Kidney (tissue), 13 donors: ENCODE measurements at regions not wholly inside any gene's neighbourhood (a gene's known extent, or its start where the extent isn't known, plus 50 kb on each side); places are given as distances from the start of the nearest gene placed in this dataset.

Experiments used
- DNase-seq, 5 donors: peaks; one replicate each; pipeline ENCODE4 v3.0.0-alpha.2; 2013 to 2020
- FAIRE-seq: peaks from 2 replicates; lab custom pipeline; 2012; peaks lifted over from hg19 to GRCh38; lab: Jason Lieb, UNC
- H3K27ac ChIP-seq, 2 donors: one replicate each; pipeline ENCODE4 v1.7.0; 2013; ENCODE audit warnings: low read depth in 2 of 2, low read length in 2 of 2, inconsistent platforms in 1 of 2
- H3K27me3 ChIP-seq: one replicate; pipeline ENCODE4 v1.7.1; 2013; ENCODE audit warnings: low read length, inconsistent platforms; ENCODE audit not compliant: control insufficient read depth, insufficient read depth
- H3K36me3 ChIP-seq, 3 donors: one replicate each; pipeline versions ENCODE4 v1.7.0 to v1.7.1; 2013; ENCODE audit warnings: low read length in 3 of 3, control low read depth in 1 of 3, inconsistent platforms in 1 of 3; ENCODE audit not compliant: insufficient read depth in 3 of 3, control insufficient read depth in 2 of 3
- H3K4me1 ChIP-seq, 3 donors: one replicate each; pipeline versions ENCODE4 v1.7.0 to v1.7.1; 2013; ENCODE audit warnings: low read length in 3 of 3, inconsistent platforms in 1 of 3, low read depth in 1 of 3; ENCODE audit not compliant: control insufficient read depth in 2 of 3, insufficient read depth in 2 of 3
- H3K4me3 ChIP-seq, 3 donors: one replicate each; pipeline versions ENCODE4 v1.7.0 to v1.8.1; 2013; ENCODE audit warnings: low read length in 3 of 3, control low read depth in 1 of 3, inconsistent platforms in 1 of 3
- H3K9ac ChIP-seq, 3 donors: one replicate each; pipeline versions ENCODE4 v1.7.0 to v1.7.1; 2013; ENCODE audit warnings: low read length in 3 of 3, control low read depth in 1 of 3, inconsistent platforms in 1 of 3
- H3K9me3 ChIP-seq, 3 donors: one replicate each; pipeline versions ENCODE4 v1.7.0 to v1.7.1; 2013; ENCODE audit warnings: low read length in 3 of 3, control low read depth in 1 of 3, inconsistent platforms in 1 of 3; ENCODE audit not compliant: control insufficient read depth in 2 of 3, insufficient read depth in 1 of 3
- intact Hi-C: fragments of 100-400 bp; cut with DNase I; formaldehyde crosslinking; loops from one replicate; pipeline ENCODE4 v1.11.1; 2022
- TF ChIP-seq, protein P1 (sequence below): IDR thresholded peaks from 3 replicates; pipeline ENCODE4 v1.5.1; 2012; ENCODE audit warnings: mild to moderate bottlenecking, moderate library complexity, borderline replicate concordance; ENCODE audit not compliant: insufficient read depth; ENCODE audit errors: extremely low read depth
- donor health status: control.
- donor health status: control.
- donor health status: control.
- donor health status: control.
- donor health status: control.
- donor health status: DM: yes; HTN: yes; CAD: no.
- donor health status: Normal renal cell carcinoma (clear cell type).

GRCh38 chr7:41491308-41491707, 211.6 kb downstream of the INHBA start:
- Histone ChIP-seq H3K4me1 (no peaks in the 10 kb centered on the region), H3K36me3 (no peaks in the 10 kb centered on the region), H3K27ac (no peak overlapping the region), H3K27me3 (no peaks in the 10 kb centered on the region), H3K9me3 (no peaks in the 10 kb centered on the region), H3K4me3 (no peak overlapping the region), H3K9ac (no peak overlapping the region)
- no peak for FAIRE-seq
- intact Hi-C loops = no loop called here
- DNase-seq = peak in 2 of 5 donors; percentile 19 to 61
- TF ChIP-seq, protein P1, sequence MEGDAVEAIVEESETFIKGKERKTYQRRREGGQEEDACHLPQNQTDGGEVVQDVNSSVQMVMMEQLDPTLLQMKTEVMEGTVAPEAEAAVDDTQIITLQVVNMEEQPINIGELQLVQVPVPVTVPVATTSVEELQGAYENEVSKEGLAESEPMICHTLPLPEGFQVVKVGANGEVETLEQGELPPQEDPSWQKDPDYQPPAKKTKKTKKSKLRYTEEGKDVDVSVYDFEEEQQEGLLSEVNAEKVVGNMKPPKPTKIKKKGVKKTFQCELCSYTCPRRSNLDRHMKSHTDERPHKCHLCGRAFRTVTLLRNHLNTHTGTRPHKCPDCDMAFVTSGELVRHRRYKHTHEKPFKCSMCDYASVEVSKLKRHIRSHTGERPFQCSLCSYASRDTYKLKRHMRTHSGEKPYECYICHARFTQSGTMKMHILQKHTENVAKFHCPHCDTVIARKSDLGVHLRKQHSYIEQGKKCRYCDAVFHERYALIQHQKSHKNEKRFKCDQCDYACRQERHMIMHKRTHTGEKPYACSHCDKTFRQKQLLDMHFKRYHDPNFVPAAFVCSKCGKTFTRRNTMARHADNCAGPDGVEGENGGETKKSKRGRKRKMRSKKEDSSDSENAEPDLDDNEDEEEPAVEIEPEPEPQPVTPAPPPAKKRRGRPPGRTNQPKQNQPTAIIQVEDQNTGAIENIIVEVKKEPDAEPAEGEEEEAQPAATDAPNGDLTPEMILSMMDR = no peak

- intact Hi-C loops = no loop called here
- no peaks in the 10 kb centered on the region for H3K9me3 ChIP-seq
- FAIRE-seq = no peak
Observed at GRCh38 chr7:41489885-41490284, 213.0 kb downstream of the INHBA start.

DNA sequence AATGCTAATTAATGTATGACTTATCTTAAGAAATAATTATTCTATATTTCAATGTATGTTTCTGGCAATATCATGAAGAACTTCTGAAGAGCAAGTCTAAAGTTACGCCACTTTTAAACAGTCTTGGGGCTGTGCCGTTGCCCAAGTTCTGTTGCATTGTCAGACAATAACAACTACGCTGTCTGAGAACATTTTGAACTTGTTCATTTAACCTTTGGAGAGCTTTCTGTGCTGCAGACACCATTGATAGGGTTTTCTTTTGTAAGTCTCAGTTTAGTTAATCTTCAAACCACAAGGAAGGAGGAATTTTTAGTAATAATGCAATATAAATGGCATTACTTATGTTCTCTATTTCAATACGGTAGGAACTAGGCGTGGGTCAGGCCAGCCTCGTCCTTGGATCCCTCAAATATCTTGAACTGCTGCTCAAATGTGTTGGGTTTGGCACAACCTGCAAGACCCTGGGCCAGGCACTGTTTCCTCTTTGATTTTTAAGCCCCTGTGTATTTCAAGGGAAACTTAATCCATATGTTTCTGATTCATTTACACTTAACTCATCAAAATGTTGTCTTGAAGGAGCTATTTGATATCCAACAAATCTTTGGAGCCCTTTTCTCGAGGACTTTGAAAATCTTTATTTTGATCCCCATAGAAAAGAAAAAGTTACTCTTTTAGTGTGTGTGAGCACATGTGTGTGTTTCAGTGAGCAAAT, 215.5 kb downstream of the INHBA start:
- Histone ChIP-seq H3K4me1 (no peaks in the 10 kb centered on the region), H3K9ac (no peak overlapping the region), H3K36me3 (no peaks in the 10 kb centered on the region), H3K4me3 (no peak overlapping the region), H3K9me3 (no peaks in the 10 kb centered on the region), H3K27ac (no peak overlapping the region), H3K27me3 (no peaks in the 10 kb centered on the region)
- intact Hi-C loops = no loop called here
- no peak for FAIRE-seq
- no peak for DNase-seq
- TF ChIP-seq, protein P1 = no peak

More at GRCh38 chr7:41489885-41490284, 213.0 kb downstream of the INHBA start:
- H3K4me3 ChIP-seq = no peak overlapping the region
- no peak overlapping the region for H3K27ac ChIP-seq
- H3K4me1 ChIP-seq = no peaks in the 10 kb centered on the region
- TF ChIP-seq, protein P1 = no peak
- no peak for DNase-seq
- H3K36me3 ChIP-seq = no peaks in the 10 kb centered on the region
- H3K9ac ChIP-seq = no peak overlapping the region
- no peaks in the 10 kb centered on the region for H3K27me3 ChIP-seq

DNA sequence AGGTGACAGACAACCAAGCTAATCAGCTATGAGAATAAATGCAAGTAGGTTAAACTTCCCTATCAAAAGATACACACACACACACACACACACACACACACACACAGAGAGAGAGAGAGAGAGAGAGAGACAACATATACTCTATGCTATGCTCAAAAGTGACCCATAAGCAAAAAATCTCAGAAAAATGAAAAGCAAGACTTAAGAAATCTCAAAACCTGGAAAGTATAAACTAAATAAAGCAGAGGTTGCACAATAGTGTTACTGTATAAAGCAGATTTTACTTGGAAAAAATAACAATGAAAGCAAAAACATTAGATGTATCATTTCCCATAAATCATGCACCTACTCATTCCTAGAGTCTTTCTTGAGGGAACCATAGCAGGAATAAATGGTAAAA, 221.5 kb downstream of the INHBA start:
- H3K9me3 ChIP-seq = peaks cover 0 to 4% (median 0%) of the 10 kb centered on the region in 3 donors
- intact Hi-C loops = no loop called here
- H3K36me3 ChIP-seq = no peaks in the 10 kb centered on the region
- no peak for FAIRE-seq
- TF ChIP-seq, protein P1 = no peak
- no peak overlapping the region for H3K4me3 ChIP-seq
- no peak overlapping the region for H3K9ac ChIP-seq
- no peak for DNase-seq
- no peak overlapping the region for H3K27ac ChIP-seq
- H3K27me3 ChIP-seq = no peaks in the 10 kb centered on the region
- H3K4me1 ChIP-seq = no peaks in the 10 kb centered on the region
